DND-41 (cell line): ENCODE measurements at regions not wholly inside any gene's neighbourhood (a gene's known extent, or its start where the extent isn't known, plus 50 kb on each side); places are given as distances from the start of the nearest gene placed in this dataset.

Experiments
- CTCF ChIP-seq: IDR thresholded peaks from 2 replicates; pipeline ENCODE4 v1.5.1; 2012; ENCODE audit warnings: borderline replicate concordance, low read length, moderate library complexity, mild to moderate bottlenecking; ENCODE audit not compliant: poor library complexity, severe bottlenecking; ENCODE audit errors: extremely low read depth
- EZH2 ChIP-seq: IDR thresholded peaks from 3 replicates; pipeline ENCODE4 v1.6.1; 2012; ENCODE audit warnings: borderline replicate concordance, low read depth, mild to moderate bottlenecking, moderate library complexity, low read length, inconsistent platforms; ENCODE audit not compliant: severe bottlenecking

GRCh38 chr18:8469544-8470130, 139.6 kb upstream of the RAB12 start:
- TF ChIP-seq CTCF (no peak), EZH2 (no peak)
